ENCODE measurements at regions not wholly inside any gene's neighbourhood (a gene's known extent, or its start where the extent isn't known, plus 50 kb on each side); places are given as distances from the start of the nearest gene placed in this dataset.

- TF ChIP-seq CTCF (IDR thresholded peaks at IDR 0.05; ENCODE audit: low read length) (no peak), EZH2 (optimal IDR thresholded peaks at IDR 0.05; ENCODE audit: low read depth, low read length) (no peak), EZH2phosphoT487 (IDR thresholded peaks at IDR 0.05; ENCODE audit: low read length) (no peak)
Measured at GRCh38 chr10:131781076-131781475, 119.7 kb upstream of the PPP2R2D start.

Data from MM.1S (cell line).